HUES64 (cell line): ENCODE measurements at regions not wholly inside any gene's neighbourhood (a gene's known extent, or its start where the extent isn't known, plus 50 kb on each side); places are given as distances from the start of the nearest gene placed in this dataset.

Experiments
- H3K27ac ChIP-seq: 2 replicates; pipeline ENCODE4 v1.7.0; 2013; ENCODE audit warnings: low read depth, low read length, inconsistent platforms
- H3K27me3 ChIP-seq: 2 replicates; pipeline ENCODE4 v1.6.1; 2013; ENCODE audit warnings: mild to moderate bottlenecking, low read length; ENCODE audit not compliant: insufficient read depth
- H3K36me3 ChIP-seq: 2 replicates; pipeline ENCODE4 v1.6.1; 2013; ENCODE audit warnings: mild to moderate bottlenecking, low read length; ENCODE audit not compliant: insufficient read depth
- H3K4me1 ChIP-seq: 2 replicates; pipeline ENCODE4 v1.6.1; 2013; ENCODE audit warnings: mild to moderate bottlenecking, low read length, moderate library complexity; ENCODE audit not compliant: insufficient read depth
- H3K4me3 ChIP-seq: 2 replicates; pipeline ENCODE4 v1.5.1; 2013; ENCODE audit warnings: mild to moderate bottlenecking, low read length, moderate library complexity
- H3K9ac ChIP-seq: 2 replicates; pipeline ENCODE4 v1.6.1; 2013; ENCODE audit warnings: mild to moderate bottlenecking, low read depth, low read length
- H3K9me3 ChIP-seq: 2 replicates; pipeline ENCODE4 v1.6.1; 2013; ENCODE audit warnings: low read depth, low read length; ENCODE audit not compliant: insufficient read depth
- WGBS: fragments of 150-250, 120-280 bp; methylation state at CpG from one replicate; pipeline ENCODE4 v1.1.7; 2013; ENCODE audit warnings: missing lambda C conversion rate; 5-methylcytosine and 5-hydroxymethylcytosine counted together

GRCh38 chr11:81010631-81011030 is 1569.8 kb upstream of the TENM4 start:
- Histone ChIP-seq H3K27ac (no peak overlapping the region), H3K4me1 (peaks cover 3% of the 10 kb centered on the region; the same call in 1 of the 2 replicates), H3K9ac (no peak overlapping the region), H3K36me3 (no peaks in the 10 kb centered on the region), H3K9me3 (no peaks in the 10 kb centered on the region), H3K27me3 (no peaks in the 10 kb centered on the region), H3K4me3 (no peak overlapping the region)
- no CpG with 5 or more reads among the region's 3 CpGs for WGBS

GRCh38 chr11:81007046-81007445 is 1566.2 kb upstream of the TENM4 start:
- Histone ChIP-seq H3K9me3 (no peaks in the 10 kb centered on the region), H3K27me3 (no peaks in the 10 kb centered on the region), H3K36me3 (no peaks in the 10 kb centered on the region), H3K27ac (no peak overlapping the region), H3K9ac (no peak overlapping the region), H3K4me3 (no peak overlapping the region), H3K4me1 (peaks cover 3% of the 10 kb centered on the region; the same call in 1 of the 2 replicates)
- WGBS, result 91% methylated on average over 1 of the region's 2 CpGs

GRCh38 chr11:81005595-81005994 is 1564.8 kb upstream of the TENM4 start:
- H3K4me3 ChIP-seq, result no peak overlapping the region
- no peak overlapping the region for H3K9ac ChIP-seq
- H3K9me3 ChIP-seq, result no peaks in the 10 kb centered on the region
- H3K36me3 ChIP-seq, result no peaks in the 10 kb centered on the region
- no peaks in the 10 kb centered on the region for H3K27me3 ChIP-seq
- no peak overlapping the region for H3K27ac ChIP-seq
- peaks cover 3% of the 10 kb centered on the region; the same call in 1 of the 2 replicates for H3K4me1 ChIP-seq
- WGBS, result 54% methylated on average over 1 of the region's 2 CpGs

GRCh38 chr11:81004576-81004975 is 1563.7 kb upstream of the TENM4 start:
- no peaks in the 10 kb centered on the region for H3K9me3 ChIP-seq
- WGBS, result 95% methylated on average over 1 of the region's 2 CpGs
- H3K27ac ChIP-seq, result no peak overlapping the region
- H3K27me3 ChIP-seq, result no peaks in the 10 kb centered on the region
- H3K4me1 ChIP-seq, result peaks cover 3% of the 10 kb centered on the region; the same call in 1 of the 2 replicates
- H3K36me3 ChIP-seq, result no peaks in the 10 kb centered on the region
- H3K4me3 ChIP-seq, result no peak overlapping the region
- H3K9ac ChIP-seq, result no peak overlapping the region

GRCh38 chr11:81002374-81002773 is 1561.5 kb upstream of the TENM4 start:
- 95% methylated on average over 4 of the region's 4 CpGs for whole genome bisulfite sequencing
- H3K9ac ChIP-seq, result no peak overlapping the region
- H3K27me3 ChIP-seq, result no peaks in the 10 kb centered on the region
- no peak overlapping the region for H3K27ac ChIP-seq
- H3K4me3 ChIP-seq, result no peak overlapping the region
- H3K4me1 ChIP-seq, result peaks cover 3% of the 10 kb centered on the region; the same call in 1 of the 2 replicates
- no peaks in the 10 kb centered on the region for H3K9me3 ChIP-seq
- H3K36me3 ChIP-seq, result no peaks in the 10 kb centered on the region

GRCh38 chr11:81000735-81001134 is 1559.9 kb upstream of the TENM4 start:
- WGBS, result 100% methylated on average over 1 of the region's 1 CpG
- Histone ChIP-seq H3K9ac (no peak overlapping the region), H3K27me3 (no peaks in the 10 kb centered on the region), H3K36me3 (no peaks in the 10 kb centered on the region), H3K4me1 (peaks cover under 1% of the 10 kb centered on the region; the same call in 1 of the 2 replicates), H3K27ac (no peak overlapping the region), H3K9me3 (no peaks in the 10 kb centered on the region), H3K4me3 (no peak overlapping the region)

- H3K36me3 ChIP-seq, result no peaks in the 10 kb centered on the region
- no peak overlapping the region for H3K4me3 ChIP-seq
Measured at GRCh38 chr11:81000334-81000733, 1559.5 kb upstream of the TENM4 start.

GRCh38 chr11:80995523-80995922 is 1554.7 kb upstream of the TENM4 start:
- WGBS, result 75% methylated on average over 1 of the region's 2 CpGs
- H3K4me1 ChIP-seq, result peaks cover 15% of the 10 kb centered on the region
- H3K9ac ChIP-seq, result no peak overlapping the region
- H3K4me3 ChIP-seq, result no peak overlapping the region
- no peak overlapping the region for H3K27ac ChIP-seq
- no peaks in the 10 kb centered on the region for H3K36me3 ChIP-seq
- no peaks in the 10 kb centered on the region for H3K9me3 ChIP-seq
- no peaks in the 10 kb centered on the region for H3K27me3 ChIP-seq

More at GRCh38 chr11:81000334-81000733, 1559.5 kb upstream of the TENM4 start:
- H3K9ac ChIP-seq, result no peak overlapping the region
- no peaks in the 10 kb centered on the region for H3K27me3 ChIP-seq
- no peaks in the 10 kb centered on the region for H3K9me3 ChIP-seq
- no peaks in the 10 kb centered on the region for H3K4me1 ChIP-seq
- H3K27ac ChIP-seq, result no peak overlapping the region

GRCh38 chr11:80993536-80993935 is 1552.7 kb upstream of the TENM4 start:
- Histone ChIP-seq H3K27me3 (no peaks in the 10 kb centered on the region), H3K4me3 (no peak overlapping the region), H3K36me3 (no peaks in the 10 kb centered on the region), H3K9me3 (no peaks in the 10 kb centered on the region), H3K27ac (peak overlapping the region; percentile 31; the same call in 1 of the 2 replicates), H3K9ac (no peak overlapping the region), H3K4me1 (peaks cover 15% of the 10 kb centered on the region)

GRCh38 chr11:80990885-80991284 is 1550.1 kb upstream of the TENM4 start:
- Histone ChIP-seq H3K9ac (no peak overlapping the region), H3K27me3 (no peaks in the 10 kb centered on the region), H3K9me3 (no peaks in the 10 kb centered on the region), H3K36me3 (no peaks in the 10 kb centered on the region), H3K27ac (no peak overlapping the region), H3K4me3 (no peak overlapping the region), H3K4me1 (peaks cover 27% of the 10 kb centered on the region)
- WGBS, result 100% methylated on average over 2 of the region's 2 CpGs

- no peak overlapping the region for H3K4me3 ChIP-seq
- peaks cover 22% of the 10 kb centered on the region for H3K4me1 ChIP-seq
- no peaks in the 10 kb centered on the region for H3K27me3 ChIP-seq
- H3K9me3 ChIP-seq, result no peaks in the 10 kb centered on the region
- WGBS, result 100% methylated on average over 1 of the region's 1 CpG
- H3K27ac ChIP-seq, result no peak overlapping the region
- H3K36me3 ChIP-seq, result no peaks in the 10 kb centered on the region
- H3K9ac ChIP-seq, result no peak overlapping the region
Measured at GRCh38 chr11:80987171-80987570, 1546.3 kb upstream of the TENM4 start.

- Histone ChIP-seq H3K27me3 (no peaks in the 10 kb centered on the region), H3K4me3 (no peak overlapping the region), H3K9me3 (no peaks in the 10 kb centered on the region), H3K27ac (no peak overlapping the region), H3K4me1 (peaks cover 22% of the 10 kb centered on the region), H3K9ac (no peak overlapping the region), H3K36me3 (no peaks in the 10 kb centered on the region)
- 82% methylated on average over 1 of the region's 1 CpG for WGBS
Measured at GRCh38 chr11:80986421-80987074, 1545.7 kb upstream of the TENM4 start.
